Effector CD4-positive, alpha-beta T cell (primary cell): ENCODE measurements at regions not wholly inside any gene's neighbourhood (a gene's known extent, or its start where the extent isn't known, plus 50 kb on each side); places are given as distances from the start of the nearest gene placed in this dataset.

Experiments
- DNase-seq: peaks from one replicate; pipeline ENCODE4 v3.0.0-alpha.2; 2020

GRCh38 chr1:239539051-239539450 is 152.7 kb downstream of the CHRM3 start:
- no peak for DNase-seq

GRCh38 chr1:239539812-239540211 is 153.4 kb downstream of the CHRM3 start:
- DNase-seq: no peak

GRCh38 chr1:239543873-239544272 is 157.5 kb downstream of the CHRM3 start:
- no peak for DNase-seq

DNA sequence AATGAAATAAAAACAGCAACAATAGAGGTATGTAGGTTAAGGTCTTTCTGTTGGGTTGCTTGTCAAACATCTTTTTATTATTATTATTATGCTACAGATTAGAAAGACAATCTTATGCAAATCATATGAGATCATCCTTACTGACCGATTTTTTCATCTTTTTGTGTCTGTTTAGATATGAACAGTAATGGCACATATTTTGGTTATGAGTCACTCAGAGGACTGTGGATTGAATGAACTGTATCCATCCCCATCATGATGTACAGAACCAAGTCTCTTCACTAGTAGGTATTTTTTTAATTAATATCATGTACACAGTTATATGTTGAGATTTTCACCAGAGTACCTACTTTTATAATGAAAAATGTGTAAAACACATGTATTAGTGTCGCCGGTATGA is 159.1 kb downstream of the CHRM3 start:
- no peak for DNase-seq

DNA sequence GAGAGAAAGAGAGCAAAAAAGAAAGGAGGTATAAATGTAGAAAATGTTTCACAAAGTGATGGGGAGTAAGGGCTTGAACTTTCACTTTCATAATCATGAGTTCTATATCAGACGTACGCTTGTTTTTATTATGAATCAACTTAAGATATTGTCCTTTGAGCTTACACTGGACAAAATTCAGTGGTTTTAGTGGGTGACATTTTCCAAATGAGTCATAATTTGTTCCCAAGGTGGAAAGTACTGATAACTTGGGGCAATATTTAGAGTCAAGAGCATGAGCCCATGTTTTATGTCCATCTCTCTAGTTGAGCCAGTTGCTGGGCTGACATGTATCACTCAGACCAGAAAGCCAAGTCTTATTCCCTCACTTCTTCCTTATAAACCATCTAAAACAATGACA is 161.6 kb downstream of the CHRM3 start:
- DNase-seq: no peak

GRCh38 chr1:239550178-239550577 is 163.8 kb downstream of the CHRM3 start:
- DNase-seq: no peak

DNA sequence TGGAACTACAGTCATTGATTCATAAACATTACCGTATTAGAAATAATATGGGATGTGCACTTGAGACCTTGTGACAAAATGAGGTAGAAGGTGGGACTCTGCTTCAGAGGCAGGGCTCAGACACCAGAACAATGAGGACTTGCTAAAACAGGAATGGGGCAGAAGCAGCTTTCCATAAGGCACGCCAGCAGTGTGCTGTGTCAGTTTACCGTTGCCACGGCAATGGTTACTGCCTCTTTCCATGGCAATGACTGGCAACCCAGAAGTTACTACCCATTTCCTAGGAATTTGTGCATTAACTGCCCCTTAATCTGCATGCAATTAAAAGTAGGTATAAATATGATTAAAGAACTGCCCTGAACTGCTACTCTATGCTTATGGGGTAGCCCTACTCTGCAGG is 169.0 kb downstream of the CHRM3 start:
- DNase-seq: no peak

- no peak for DNase-seq
Observed at GRCh38 chr1:239558559-239558958, 172.2 kb downstream of the CHRM3 start.

- DNase-seq: no peak
Observed at GRCh38 chr1:239558991-239559390, 172.6 kb downstream of the CHRM3 start.

DNA sequence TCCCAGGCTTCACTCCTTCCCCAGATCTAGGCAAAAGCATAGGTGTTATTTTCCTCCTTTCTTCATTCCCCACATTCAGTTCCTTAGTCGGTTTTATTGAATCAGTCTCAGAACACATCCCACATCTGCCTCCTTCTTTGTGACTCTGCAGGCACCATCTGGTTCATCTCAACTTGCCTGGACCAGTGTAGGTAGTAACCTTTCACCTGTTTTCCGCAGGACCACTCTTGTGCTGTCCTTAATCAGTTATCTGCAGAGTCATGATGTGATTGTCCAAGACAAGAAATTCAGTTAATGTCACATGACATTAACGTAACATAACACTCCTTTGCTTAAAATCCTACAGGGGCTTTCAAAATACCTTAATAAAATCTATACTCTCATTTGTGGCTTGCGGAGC is 174.6 kb downstream of the CHRM3 start:
- DNase-seq: no peak

DNA sequence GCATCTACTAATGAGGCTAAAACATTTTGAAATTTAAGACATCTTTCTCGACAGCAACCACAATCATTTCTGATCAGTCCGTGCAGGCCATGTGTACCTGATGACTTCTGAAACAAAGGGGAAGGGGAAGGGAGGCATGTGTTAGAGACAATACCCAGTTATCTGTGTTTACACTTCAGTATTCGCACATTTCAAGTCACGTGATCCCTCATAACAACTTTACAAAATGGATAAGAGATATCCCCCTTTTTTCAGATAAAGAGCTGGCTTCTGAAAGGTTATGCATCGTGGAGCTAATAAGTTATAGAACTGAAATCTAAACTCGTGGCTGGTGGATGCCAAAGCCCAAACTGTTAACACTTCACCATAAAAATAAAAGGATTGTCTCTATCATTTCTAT is 175.7 kb downstream of the CHRM3 start:
- no peak for DNase-seq

DNA sequence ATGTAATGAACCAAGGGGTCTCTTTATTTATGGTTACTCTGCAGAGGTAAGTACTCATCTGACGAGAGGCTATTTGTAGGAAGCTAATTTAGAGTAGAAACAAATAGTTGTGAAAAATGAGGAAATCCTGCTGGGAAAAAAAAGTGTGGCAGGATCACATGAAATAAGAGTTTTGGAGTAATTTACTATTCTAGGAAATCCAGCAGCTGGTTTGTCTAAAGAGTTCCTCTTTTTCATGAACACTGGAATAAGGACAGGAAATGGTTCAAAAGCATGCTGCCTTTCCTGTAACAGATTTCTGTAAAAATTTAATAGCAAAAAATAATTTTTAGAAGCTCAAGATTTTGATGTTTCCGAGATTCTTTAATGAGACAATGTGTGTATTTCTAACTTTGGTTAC is 177.3 kb downstream of the CHRM3 start:
- no peak for DNase-seq

GRCh38 chr1:239566074-239566473 is 179.7 kb downstream of the CHRM3 start:
- DNase-seq: no peak

- DNase-seq: no peak
Observed at GRCh38 chr1:239570878-239571277, 184.5 kb downstream of the CHRM3 start.

DNA sequence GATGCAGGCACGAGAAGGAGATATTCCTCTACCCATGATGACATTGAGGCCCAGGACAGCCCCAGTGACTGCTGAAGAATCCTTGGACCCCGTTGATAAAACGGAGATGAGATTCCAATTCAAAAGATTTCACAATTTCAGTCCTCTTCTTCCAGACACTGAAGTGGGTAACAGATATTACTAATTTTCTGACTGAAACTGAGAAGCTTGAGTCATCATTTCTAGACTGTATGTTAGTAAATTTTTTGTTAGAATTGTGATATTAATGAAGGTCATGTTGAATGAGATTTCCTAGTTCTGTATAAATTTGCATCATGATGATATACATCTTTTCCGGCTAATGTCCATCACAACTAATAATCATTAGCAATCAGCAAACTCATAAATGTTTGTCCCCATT is 185.8 kb downstream of the CHRM3 start:
- DNase-seq: no peak

GRCh38 chr1:239574112-239574511 is 187.7 kb downstream of the CHRM3 start:
- no peak for DNase-seq

GRCh38 chr1:239575113-239575512 is 188.7 kb downstream of the CHRM3 start:
- DNase-seq: no peak

- DNase-seq: no peak
Observed at GRCh38 chr1:239583536-239583935, 197.2 kb downstream of the CHRM3 start.

- no peak for DNase-seq
Observed at GRCh38 chr1:239586128-239586527, 199.8 kb downstream of the CHRM3 start.

GRCh38 chr1:239587066-239587465 is 200.7 kb downstream of the CHRM3 start:
- peak; percentile 3 for DNase-seq

GRCh38 chr1:239587574-239588369 is 201.4 kb downstream of the CHRM3 start:
- DNase-seq: no peak

- no peak for DNase-seq
Observed at GRCh38 chr1:239590556-239590955, 204.2 kb downstream of the CHRM3 start.

DNA sequence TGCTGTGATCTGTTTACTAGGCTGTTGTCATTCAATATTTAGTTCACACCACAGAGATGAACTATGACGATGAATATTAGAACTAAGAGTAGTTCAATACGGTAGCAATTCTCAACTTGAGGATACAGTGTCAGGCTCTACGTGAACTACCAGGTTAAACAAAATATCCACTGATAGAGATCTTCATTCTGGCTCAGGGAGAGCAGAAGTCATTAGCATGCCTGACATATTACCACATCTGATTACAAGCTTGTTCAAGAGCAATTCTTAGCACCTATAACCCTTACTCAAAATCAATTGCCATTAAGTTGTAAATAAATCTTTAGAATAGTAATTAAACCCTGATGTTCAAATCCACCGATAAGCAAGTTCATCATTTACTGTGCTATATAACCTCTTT is 207.2 kb downstream of the CHRM3 start:
- no peak for DNase-seq

DNA sequence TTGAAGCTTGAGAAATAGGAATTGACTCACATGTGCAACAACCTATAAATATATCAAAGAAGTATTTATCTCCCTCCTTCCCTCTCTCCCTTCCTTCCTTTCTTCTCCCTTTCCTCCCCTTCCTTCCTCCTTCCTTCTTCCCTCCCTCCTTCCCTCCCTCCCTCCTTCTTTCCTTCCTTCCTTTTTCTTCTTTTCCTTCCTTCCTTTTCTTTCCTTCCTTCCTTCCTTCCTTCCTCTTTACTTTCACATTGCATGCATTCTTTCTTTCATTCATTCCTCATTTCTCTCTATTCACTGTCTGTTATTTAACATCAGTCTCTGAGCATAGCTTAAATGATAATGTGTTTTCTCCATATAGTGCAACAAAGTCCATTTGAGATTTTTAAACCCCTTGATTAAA is 214.2 kb downstream of the CHRM3 start:
- DNase-seq: no peak

DNA sequence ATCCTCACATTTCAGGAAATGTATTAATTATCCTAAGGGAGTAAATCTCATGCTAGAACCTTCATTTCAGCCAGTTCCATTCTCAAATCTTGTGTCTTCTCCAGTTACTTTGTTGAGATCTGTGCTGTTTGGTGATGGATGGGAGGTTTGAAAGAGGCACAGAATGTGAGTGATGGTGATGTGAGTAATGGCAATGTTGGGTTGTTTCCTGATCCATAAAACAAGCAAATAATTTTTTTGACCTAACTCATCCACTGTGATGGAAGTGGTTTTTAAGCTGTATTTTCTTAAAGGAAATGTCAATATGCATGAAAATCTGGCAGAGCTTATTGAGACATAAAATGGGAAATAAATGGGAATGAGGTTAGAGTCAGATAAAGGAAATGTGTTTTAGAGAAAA is 214.7 kb downstream of the CHRM3 start:
- DNase-seq: no peak
